SK-N-SH treated with all-trans-retinoic acid at 6 μM for 48 hours (cell line): ENCODE measurements at regions not wholly inside any gene's neighbourhood (a gene's known extent, or its start where the extent isn't known, plus 50 kb on each side); places are given as distances from the start of the nearest gene placed in this dataset.

ENCODE experiments used
- ATAC-seq: fragments of 200-7000 bp; cut with Tn5 transposase; 3 replicates; pipeline ENCODE4 v1.9.1; 2020; ENCODE audit warnings: mild to moderate bottlenecking, moderate library complexity
- ARNTL ChIP-seq: fragments of 450-650 bp; formaldehyde crosslinking; IDR thresholded peaks from 2 replicates; pipeline ENCODE4 v1.5.0; 2020; ENCODE audit warnings: low read depth, mild to moderate bottlenecking, moderate library complexity, borderline replicate concordance
- BACH2 ChIP-seq: fragments of 250-450 bp; sonication (Bioruptor Pico); IDR thresholded peaks from 2 replicates; pipeline ENCODE4 v1.9.0; 2021; ENCODE audit warnings: mild to moderate bottlenecking, borderline replicate concordance
- CREB5 ChIP-seq: fragments of 250-450 bp; sonication (Bioruptor Pico); IDR thresholded peaks from 2 replicates; pipeline ENCODE4 v1.5.1; 2020; ENCODE audit warnings: low read depth, mild to moderate bottlenecking, moderate library complexity
- CSDC2 ChIP-seq: fragments of 250-450 bp; sonication (Bioruptor Pico); IDR thresholded peaks from 2 replicates; pipeline ENCODE4 v1.5.0; 2020; ENCODE audit warnings: mild to moderate bottlenecking, moderate library complexity
- ESRRG ChIP-seq: fragments of 250-450 bp; sonication (Bioruptor Pico); IDR thresholded peaks from 2 replicates; pipeline ENCODE4 v1.6.1; 2021; ENCODE audit warnings: mild to moderate bottlenecking
- GLIS3 ChIP-seq: fragments of 250-450 bp; sonication (Bioruptor Pico); IDR thresholded peaks from 2 replicates; pipeline ENCODE4 v1.5.0; 2020; ENCODE audit warnings: mild to moderate bottlenecking, moderate library complexity
- ISL1 ChIP-seq: fragments of 250-450 bp; sonication (Bioruptor Pico); IDR thresholded peaks from 2 replicates; pipeline ENCODE4 v2.1.2; 2022; ENCODE audit warnings: mild to moderate bottlenecking, moderate library complexity
- OSR1 ChIP-seq: fragments of 250-450 bp; sonication (Bioruptor Pico); IDR thresholded peaks from 2 replicates; pipeline ENCODE4 v1.8.0; 2022; ENCODE audit warnings: moderate library complexity, mild to moderate bottlenecking, inconsistent platforms
- PATZ1 ChIP-seq: fragments of 250-450 bp; sonication (Bioruptor Pico); IDR thresholded peaks from 2 replicates; pipeline ENCODE4 v1.8.0; 2020; ENCODE audit warnings: mild to moderate bottlenecking, moderate library complexity, borderline replicate concordance
- PPARA ChIP-seq: fragments of 250-450 bp; sonication (Bioruptor Pico); IDR thresholded peaks from 2 replicates; pipeline ENCODE4 v1.5.0; 2020; ENCODE audit warnings: mild to moderate bottlenecking, borderline replicate concordance
- RARB ChIP-seq: fragments of 250-450 bp; sonication (Bioruptor Pico); IDR thresholded peaks from 2 replicates; pipeline ENCODE4 v1.8.0; 2021; ENCODE audit warnings: mild to moderate bottlenecking, moderate library complexity
- SNAI2 ChIP-seq: fragments of 250-450 bp; sonication (Bioruptor Pico); IDR thresholded peaks from 2 replicates; pipeline ENCODE4 v1.5.0; 2020; ENCODE audit warnings: mild to moderate bottlenecking, moderate library complexity
- TCF4 ChIP-seq: fragments of 250-450 bp; sonication (Bioruptor Pico); IDR thresholded peaks from 2 replicates; pipeline ENCODE4 v1.8.0; 2021; ENCODE audit warnings: mild to moderate bottlenecking, moderate library complexity, borderline replicate concordance
- TOX ChIP-seq: fragments of 250-450 bp; sonication (Bioruptor Pico); IDR thresholded peaks from 2 replicates; pipeline ENCODE4 v1.8.0; 2021; ENCODE audit warnings: mild to moderate bottlenecking, moderate library complexity, borderline replicate concordance
- ZC3H10 ChIP-seq: fragments of 250-450 bp; sonication (Bioruptor Pico); IDR thresholded peaks from 2 replicates; pipeline ENCODE4 v1.5.1; 2021; ENCODE audit warnings: mild to moderate bottlenecking, moderate library complexity
- ZFP3 ChIP-seq: fragments of 250-450 bp; sonication (Bioruptor Pico); IDR thresholded peaks from 2 replicates; pipeline ENCODE4 v1.5.0; 2020; ENCODE audit warnings: mild to moderate bottlenecking, moderate library complexity
- ZFP30 ChIP-seq: fragments of 450-650 bp; formaldehyde crosslinking; IDR thresholded peaks from 2 replicates; pipeline ENCODE4 v1.5.0; 2022; ENCODE audit warnings: mild to moderate bottlenecking, moderate library complexity
- ZNF565 ChIP-seq: fragments of 450-650 bp; formaldehyde crosslinking; conservative IDR thresholded peaks from 2 replicates; pipeline ENCODE4 v1.5.0; 2020; ENCODE audit warnings: low read depth, mild to moderate bottlenecking, moderate library complexity
- ZNF70 ChIP-seq: fragments of 450-650 bp; formaldehyde crosslinking; IDR thresholded peaks from 2 replicates; pipeline ENCODE4 v1.5.0; 2020; ENCODE audit warnings: mild to moderate bottlenecking, moderate library complexity
- ZNF8 ChIP-seq: fragments of 450-650 bp; formaldehyde crosslinking; IDR thresholded peaks from 2 replicates; pipeline ENCODE4 v1.5.0; 2020; ENCODE audit warnings: mild to moderate bottlenecking, moderate library complexity
- TF ChIP-seq, protein P1 (sequence below): fragments of 250-450 bp; sonication (Bioruptor Pico); IDR thresholded peaks from 2 replicates; pipeline ENCODE4 v1.8.0; 2021; ENCODE audit warnings: low read depth, mild to moderate bottlenecking, moderate library complexity, borderline replicate concordance
- TF ChIP-seq, protein P2 (sequence below): fragments of 250-450 bp; sonication (Bioruptor Pico); IDR thresholded peaks from 2 replicates; pipeline ENCODE4 v1.5.1; 2021; ENCODE audit warnings: mild to moderate bottlenecking, moderate library complexity

- no peak for ATAC-seq
- TF ChIP-seq ZNF565 (no peak), TCF4 (no peak), CREB5 (CRISPR knock-in tag) (no peak), TOX (CRISPR knock-in tag) (no peak), CSDC2 (CRISPR knock-in tag) (no peak), PATZ1 (CRISPR knock-in tag) (no peak), ZFP3 (CRISPR knock-in tag) (no peak), BACH2 (no peak), SNAI2 (CRISPR knock-in tag) (no peak), ZC3H10 (CRISPR knock-in tag) (no peak), ZNF8 (CRISPR knock-in tag) (no peak), ISL1 (CRISPR knock-in tag) (no peak), ZFP30 (CRISPR knock-in tag) (no peak), ESRRG (CRISPR knock-in tag) (no peak), ZNF70 (CRISPR knock-in tag) (no peak), GLIS3 (CRISPR knock-in tag) (no peak)
- TF ChIP-seq, protein P1, sequence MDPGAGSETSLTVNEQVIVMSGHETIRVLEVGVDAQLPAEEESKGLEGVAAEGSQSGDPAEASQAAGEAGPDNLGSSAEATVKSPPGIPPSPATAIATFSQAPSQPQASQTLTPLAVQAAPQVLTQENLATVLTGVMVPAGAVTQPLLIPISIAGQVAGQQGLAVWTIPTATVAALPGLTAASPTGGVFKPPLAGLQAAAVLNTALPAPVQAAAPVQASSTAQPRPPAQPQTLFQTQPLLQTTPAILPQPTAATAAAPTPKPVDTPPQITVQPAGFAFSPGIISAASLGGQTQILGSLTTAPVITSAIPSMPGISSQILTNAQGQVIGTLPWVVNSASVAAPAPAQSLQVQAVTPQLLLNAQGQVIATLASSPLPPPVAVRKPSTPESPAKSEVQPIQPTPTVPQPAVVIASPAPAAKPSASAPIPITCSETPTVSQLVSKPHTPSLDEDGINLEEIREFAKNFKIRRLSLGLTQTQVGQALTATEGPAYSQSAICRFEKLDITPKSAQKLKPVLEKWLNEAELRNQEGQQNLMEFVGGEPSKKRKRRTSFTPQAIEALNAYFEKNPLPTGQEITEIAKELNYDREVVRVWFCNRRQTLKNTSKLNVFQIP (CRISPR knock-in tag), result no peak
These were observed 58.0 kb upstream of the KLF3 start for GRCh38 chr4:38605753-38606586.

DNA sequence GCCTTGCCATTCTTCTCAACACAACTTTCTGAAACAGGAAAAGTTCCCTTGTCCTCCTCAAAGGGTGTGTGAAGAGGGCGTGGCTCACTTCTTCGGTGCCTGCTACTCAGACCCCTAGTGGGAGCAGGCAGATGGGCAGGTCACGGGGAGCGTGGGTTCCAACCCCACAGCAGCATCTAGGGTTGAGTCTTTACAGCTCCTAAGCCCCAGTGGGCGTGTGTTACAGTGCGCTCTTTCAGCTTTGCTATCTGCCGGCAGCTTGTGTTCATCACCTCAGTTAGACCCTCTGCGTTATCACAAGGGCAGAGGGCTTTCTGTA is 57.5 kb upstream of the KLF3 start:
- no peak for TF ChIP-seq ZFP3 (CRISPR knock-in tag)
- no peak for TF ChIP-seq ZNF8 (CRISPR knock-in tag)
- TF ChIP-seq ZNF565, result no peak
- TF ChIP-seq, protein P2, sequence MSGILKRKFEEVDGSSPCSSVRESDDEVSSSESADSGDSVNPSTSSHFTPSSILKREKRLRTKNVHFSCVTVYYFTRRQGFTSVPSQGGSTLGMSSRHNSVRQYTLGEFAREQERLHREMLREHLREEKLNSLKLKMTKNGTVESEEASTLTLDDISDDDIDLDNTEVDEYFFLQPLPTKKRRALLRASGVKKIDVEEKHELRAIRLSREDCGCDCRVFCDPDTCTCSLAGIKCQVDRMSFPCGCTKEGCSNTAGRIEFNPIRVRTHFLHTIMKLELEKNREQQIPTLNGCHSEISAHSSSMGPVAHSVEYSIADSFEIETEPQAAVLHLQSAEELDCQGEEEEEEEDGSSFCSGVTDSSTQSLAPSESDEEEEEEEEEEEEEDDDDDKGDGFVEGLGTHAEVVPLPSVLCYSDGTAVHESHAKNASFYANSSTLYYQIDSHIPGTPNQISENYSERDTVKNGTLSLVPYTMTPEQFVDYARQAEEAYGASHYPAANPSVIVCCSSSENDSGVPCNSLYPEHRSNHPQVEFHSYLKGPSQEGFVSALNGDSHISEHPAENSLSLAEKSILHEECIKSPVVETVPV, result no peak
- no peak for TF ChIP-seq ZC3H10 (CRISPR knock-in tag)
- TF ChIP-seq BACH2, result no peak
- TF ChIP-seq TCF4, result no peak
- no peak for TF ChIP-seq TOX (CRISPR knock-in tag)
- TF ChIP-seq, protein P1 (CRISPR knock-in tag), result no peak
- no peak for TF ChIP-seq ZNF70 (CRISPR knock-in tag)
- TF ChIP-seq OSR1 (CRISPR knock-in tag), result no peak
- no peak for TF ChIP-seq SNAI2 (CRISPR knock-in tag)
- no peak for TF ChIP-seq ISL1 (CRISPR knock-in tag)
- no peak for TF ChIP-seq RARB
- TF ChIP-seq ESRRG (CRISPR knock-in tag), result no peak
- TF ChIP-seq PPARA (CRISPR knock-in tag), result no peak
- TF ChIP-seq CSDC2 (CRISPR knock-in tag), result no peak
- no peak for TF ChIP-seq CREB5 (CRISPR knock-in tag)
- no peak for TF ChIP-seq PATZ1 (CRISPR knock-in tag)
- TF ChIP-seq ARNTL (CRISPR knock-in tag), result no peak
- no peak for ATAC-seq
